MM.1S (cell line): ENCODE measurements at regions not wholly inside any gene's neighbourhood (a gene's known extent, or its start where the extent isn't known, plus 50 kb on each side); places are given as distances from the start of the nearest gene placed in this dataset.

Experiments used
- CTCF ChIP-seq: fragments of 300-600 bp; sonication (generic); IDR thresholded peaks from 2 replicates; pipeline ENCODE4 v1.5.1; 2016; ENCODE audit warnings: antibody characterized with exemption, low read length, mixed read lengths
- EZH2 ChIP-seq: fragments of 300-600 bp; sonication (generic); optimal IDR thresholded peaks from 2 replicates; pipeline ENCODE3; 2017; ENCODE audit warnings: low read depth, mild to moderate bottlenecking, antibody characterized with exemption, low read length, mixed read lengths
- EZH2phosphoT487 ChIP-seq: fragments of 300-600 bp; sonication (generic); IDR thresholded peaks from 2 replicates; pipeline ENCODE4 v1.6.1; 2018; ENCODE audit warnings: antibody characterized with exemption, low read length

GRCh38 chr2:44061469-44061868 lies 65.7 kb upstream of the LRPPRC start:
- TF ChIP-seq CTCF (no peak), EZH2 (no peak), EZH2phosphoT487 (no peak)
